NT2/D1 (cell line): ENCODE measurements at regions not wholly inside any gene's neighbourhood (a gene's known extent, or its start where the extent isn't known, plus 50 kb on each side); places are given as distances from the start of the nearest gene placed in this dataset.
"Not testable (repeated sequence)": the region's sequence is repeated elsewhere in the genome, so short reads cannot be mapped to it uniquely, and the experiment has no call there.

Source experiments
- DNase-seq: peaks from one replicate; pipeline ENCODE4 v3.0.0-alpha.2; 2011; ENCODE audit warnings: low read depth, low spot score
- H3K27me3 ChIP-seq: 2 replicates; pipeline ENCODE4 v1.6.0; 2011; ENCODE audit warnings: mild to moderate bottlenecking; ENCODE audit not compliant: insufficient read length, insufficient read depth
- H3K36me3 ChIP-seq: 2 replicates; pipeline ENCODE4 v1.6.1; 2011; ENCODE audit warnings: mild to moderate bottlenecking, low read length, mixed read lengths; ENCODE audit not compliant: insufficient read depth, insufficient read length
- H3K4me1 ChIP-seq: 2 replicates; pipeline ENCODE4 v1.5.1; 2011; ENCODE audit not compliant: insufficient read depth, insufficient read length
- H3K4me3 ChIP-seq: 2 replicates; pipeline ENCODE4 v1.5.1; 2011; ENCODE audit warnings: low read depth; ENCODE audit not compliant: insufficient read length
- H3K9ac ChIP-seq: 2 replicates; pipeline ENCODE4 v1.6.0; 2011; ENCODE audit warnings: low read depth; ENCODE audit not compliant: insufficient read length
- H3K9me3 ChIP-seq: 2 replicates; pipeline ENCODE4 v1.5.1; 2011; ENCODE audit warnings: mild to moderate bottlenecking, low read length; ENCODE audit not compliant: insufficient read depth
- SUZ12 ChIP-seq: IDR thresholded peaks from 2 replicates; pipeline ENCODE4 v1.6.1; 2011; ENCODE audit not compliant: insufficient read length, insufficient read depth; ENCODE audit errors: extremely low read depth
- YY1 ChIP-seq: IDR thresholded peaks from 2 replicates; pipeline ENCODE4 v1.6.1; 2011; ENCODE audit not compliant: insufficient read length, insufficient read depth
- ZNF274 ChIP-seq: IDR thresholded peaks from 2 replicates; pipeline ENCODE4 v1.6.1; 2011; ENCODE audit warnings: mild to moderate bottlenecking, low read depth, low read length

DNA sequence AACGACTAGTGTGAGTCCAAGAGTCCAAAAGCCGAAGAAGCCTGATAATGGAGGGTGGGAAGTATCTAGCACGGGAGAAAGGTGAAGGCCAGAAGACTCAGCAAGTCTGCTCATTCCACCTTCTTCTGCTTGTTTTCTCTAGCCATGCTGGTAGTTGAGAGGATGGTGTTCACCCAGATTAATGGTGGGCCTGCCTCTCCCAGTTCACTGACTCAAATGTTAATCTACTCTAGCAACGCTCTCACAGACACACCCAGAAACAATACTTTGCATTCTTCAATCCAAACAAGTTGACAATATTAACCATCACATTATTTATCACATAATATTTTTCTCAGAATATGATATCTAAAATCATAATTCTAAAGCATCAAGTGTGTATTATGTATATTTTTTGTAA, 1055.1 kb upstream of the PCDH10 start:
- no peaks in the 10 kb centered on the region for H3K27me3 ChIP-seq
- no peak for TF ChIP-seq SUZ12
- no peak for TF ChIP-seq ZNF274
- no peak for TF ChIP-seq YY1
- H3K4me1 ChIP-seq = no peaks in the 10 kb centered on the region
- H3K36me3 ChIP-seq = no peaks in the 10 kb centered on the region
- no peak overlapping the region for H3K9ac ChIP-seq
- no peak for DNase-seq
- no peak overlapping the region for H3K4me3 ChIP-seq
- H3K9me3 ChIP-seq = no peaks in the 10 kb centered on the region

DNA sequence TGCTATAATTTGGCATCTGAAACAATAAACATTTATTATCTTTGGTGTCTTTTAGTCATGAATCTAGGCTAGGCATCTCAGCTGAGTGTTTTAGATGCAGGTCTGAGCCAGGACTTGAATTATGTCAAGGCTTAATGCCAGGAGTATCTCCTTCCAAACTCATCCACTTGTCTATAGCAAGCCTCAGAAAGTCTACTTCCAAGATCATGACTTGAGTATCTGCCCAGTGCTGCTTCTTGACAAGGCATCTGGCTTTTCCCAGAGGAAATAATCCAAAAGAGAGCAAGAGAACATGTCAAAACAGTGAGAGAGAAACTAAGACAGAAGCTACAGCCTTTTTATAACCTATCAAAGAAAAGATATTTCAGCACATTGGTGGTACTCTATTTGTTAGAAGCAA, 1052.1 kb upstream of the PCDH10 start:
- no peak for DNase-seq
- H3K27me3 ChIP-seq = no peaks in the 10 kb centered on the region
- H3K4me1 ChIP-seq = no peaks in the 10 kb centered on the region
- no peak overlapping the region for H3K4me3 ChIP-seq
- no peak overlapping the region for H3K9ac ChIP-seq
- H3K9me3 ChIP-seq = no peaks in the 10 kb centered on the region
- H3K36me3 ChIP-seq = no peaks in the 10 kb centered on the region
- TF ChIP-seq YY1 (no peak), SUZ12 (no peak), ZNF274 (no peak)

- no peak for DNase-seq
- TF ChIP-seq ZNF274 = no peak
- TF ChIP-seq SUZ12 = no peak
- TF ChIP-seq YY1 = no peak
- no peaks in the 10 kb centered on the region for H3K27me3 ChIP-seq
These were observed 1047.6 kb upstream of the PCDH10 start for GRCh38 chr4:132101526-132101925.

DNA sequence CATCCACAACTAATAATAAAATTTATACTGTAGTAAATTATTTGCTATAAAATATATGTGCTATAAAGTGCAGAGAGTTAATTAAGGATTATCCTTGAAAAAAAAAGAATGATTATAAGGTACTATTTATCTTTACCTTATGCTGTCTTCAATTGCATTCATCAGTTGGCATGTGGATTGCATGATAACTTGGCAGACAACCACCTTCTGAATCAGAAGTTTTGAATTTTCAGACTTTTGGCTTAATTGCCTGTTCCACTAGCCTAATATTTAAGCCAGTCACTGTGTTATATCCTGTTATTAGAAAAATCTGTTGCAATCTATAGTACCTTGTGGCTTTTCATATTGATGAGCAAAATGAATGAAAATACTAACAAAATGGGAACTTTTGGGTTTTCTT, 1040.3 kb upstream of the PCDH10 start:
- Histone ChIP-seq H3K4me1 (no peaks in the 10 kb centered on the region), H3K9me3 (no peaks in the 10 kb centered on the region), H3K9ac (no peak overlapping the region), H3K4me3 (no peak overlapping the region), H3K27me3 (no peaks in the 10 kb centered on the region), H3K36me3 (no peaks in the 10 kb centered on the region)
- TF ChIP-seq ZNF274 (no peak), SUZ12 (no peak), YY1 (no peak)
- no peak for DNase-seq

More at GRCh38 chr4:132101526-132101925, 1047.6 kb upstream of the PCDH10 start:
- no peaks in the 10 kb centered on the region for H3K4me1 ChIP-seq
- H3K36me3 ChIP-seq = no peaks in the 10 kb centered on the region
- no peak overlapping the region for H3K9ac ChIP-seq
- no peak overlapping the region for H3K4me3 ChIP-seq
- no peaks in the 10 kb centered on the region for H3K9me3 ChIP-seq

GRCh38 chr4:132114885-132115284, 1034.2 kb upstream of the PCDH10 start:
- no peaks in the 10 kb centered on the region for H3K27me3 ChIP-seq
- no peaks in the 10 kb centered on the region for H3K36me3 ChIP-seq
- H3K9ac ChIP-seq = no peak overlapping the region
- no peak for TF ChIP-seq ZNF274
- no peak overlapping the region for H3K4me3 ChIP-seq
- H3K4me1 ChIP-seq = no peaks in the 10 kb centered on the region
- no peak for DNase-seq
- no peaks in the 10 kb centered on the region for H3K9me3 ChIP-seq

GRCh38 chr4:132122741-132123140, 1026.4 kb upstream of the PCDH10 start:
- DNase-seq, H3K36me3 ChIP-seq, H3K4me1 ChIP-seq, H3K9ac ChIP-seq, H3K27me3 ChIP-seq, H3K4me3 ChIP-seq, H3K9me3 ChIP-seq: not testable (repeated sequence)

GRCh38 chr4:132123870-132124623, 1025.0 kb upstream of the PCDH10 start:
- no peak for DNase-seq
- H3K4me3 ChIP-seq = no peak overlapping the region
- no peaks in the 10 kb centered on the region for H3K27me3 ChIP-seq
- 0 out of 2 replicates have a peak, but pooled peaks cover 7% of the 10 kb centered on the region for H3K9me3 ChIP-seq
- H3K36me3 ChIP-seq = no peaks in the 10 kb centered on the region
- TF ChIP-seq ZNF274 = no peak
- TF ChIP-seq SUZ12 = no peak
- TF ChIP-seq YY1 = no peak
- H3K4me1 ChIP-seq = no peaks in the 10 kb centered on the region
- H3K9ac ChIP-seq = no peak overlapping the region

- Histone ChIP-seq H3K4me3 (no peak overlapping the region), H3K9ac (no peak overlapping the region), H3K27me3 (no peaks in the 10 kb centered on the region), H3K4me1 (no peaks in the 10 kb centered on the region), H3K9me3 (0 out of 2 replicates have a peak, but pooled peaks cover 7% of the 10 kb centered on the region), H3K36me3 (no peaks in the 10 kb centered on the region)
- no peak for DNase-seq
- no peak for TF ChIP-seq SUZ12
These were observed 1024.5 kb upstream of the PCDH10 start for GRCh38 chr4:132124624-132124974.
